Dermis blood vessel endothelial cell (primary cell): ENCODE measurements at regions not wholly inside any gene's neighbourhood (a gene's known extent, or its start where the extent isn't known, plus 50 kb on each side); places are given as distances from the start of the nearest gene placed in this dataset.
A peak's percentile ranks its signal among the peaks of the same experiment; 100 is the strongest.
"Not testable (repeated sequence)": the region's sequence is repeated elsewhere in the genome, so short reads cannot be mapped to it uniquely, and the experiment has no call there.

Experiments
- DNase-seq: peaks from one replicate; pipeline ENCODE4 v3.0.0; 2010

DNA sequence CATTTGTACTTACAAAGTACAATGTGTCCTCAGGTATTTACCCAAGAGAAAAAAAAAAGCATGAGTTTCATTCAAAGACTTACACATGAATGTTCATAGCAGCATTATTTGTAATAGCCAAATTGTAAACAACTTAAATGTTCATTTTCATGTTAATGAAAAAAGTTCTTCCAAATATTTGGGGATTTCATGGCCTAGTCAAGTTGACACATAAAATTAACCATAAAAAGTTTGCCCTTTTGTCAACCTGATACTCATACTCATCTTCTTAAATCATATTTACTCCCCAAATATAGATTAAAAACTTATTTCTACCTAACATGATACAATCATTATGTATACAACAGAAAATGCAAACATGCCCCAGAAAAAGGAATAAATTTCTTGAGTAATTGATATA is 112.5 kb upstream of the EMCN start:
- no peak for DNase-seq

DNA sequence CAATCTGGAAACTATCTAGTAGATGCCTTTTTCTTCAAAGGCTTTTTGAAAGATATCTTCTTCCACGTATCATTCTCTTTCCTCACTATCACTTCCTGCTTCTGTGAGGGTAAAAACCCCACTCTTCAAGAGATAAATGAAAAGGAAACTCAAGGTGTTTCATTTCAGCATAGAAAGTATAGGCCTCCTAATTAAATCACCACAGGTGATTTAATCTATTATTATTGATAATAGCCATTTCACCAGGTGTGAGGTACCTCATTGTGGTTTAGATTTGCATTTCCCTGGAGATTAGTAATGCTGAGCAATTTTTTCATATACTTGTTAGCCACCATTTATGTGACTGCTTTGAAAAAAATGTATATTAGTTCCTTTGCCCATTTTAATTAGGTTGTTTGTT is 92.0 kb upstream of the EMCN start:
- no peak for DNase-seq

DNA sequence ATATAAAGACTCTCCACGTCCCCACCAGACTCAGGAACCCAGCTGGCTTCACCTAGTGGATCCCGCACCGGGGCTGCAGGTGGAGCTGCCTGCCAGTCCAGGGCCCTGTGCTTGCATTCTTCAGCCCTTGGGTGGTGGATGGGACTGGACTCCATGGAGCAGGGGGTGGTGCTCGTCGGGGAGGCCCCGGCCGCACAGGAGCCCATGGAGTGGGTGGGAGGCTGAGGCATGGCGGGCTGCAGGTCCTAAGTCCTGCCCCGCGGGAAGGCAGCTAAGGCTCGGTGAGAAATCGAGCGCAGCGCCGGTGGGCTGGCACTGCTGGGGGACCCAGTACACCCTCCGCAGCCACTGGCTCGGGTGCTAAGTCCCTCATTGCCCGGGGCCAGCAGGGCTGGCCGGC is 90.8 kb upstream of the EMCN start:
- DNase-seq: not testable (repeated sequence)

DNA sequence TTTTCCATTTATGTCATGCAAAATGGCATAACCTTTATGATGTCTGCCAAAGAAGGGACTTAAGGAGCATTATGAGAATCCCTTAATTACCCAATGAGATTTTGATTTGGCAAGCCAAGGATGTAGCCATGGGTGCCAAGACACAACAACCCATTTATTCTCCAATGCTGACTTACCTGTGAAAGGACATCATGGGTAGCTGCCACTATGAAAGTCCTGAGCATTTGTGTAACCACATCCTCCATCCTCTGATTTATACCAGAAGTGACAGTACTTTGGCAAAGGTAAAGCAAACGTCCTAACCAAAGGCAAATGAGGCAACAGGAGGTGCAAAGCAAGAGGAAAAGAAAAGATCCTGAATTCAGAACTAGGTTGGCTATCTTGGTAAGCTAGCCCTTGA is 87.3 kb upstream of the EMCN start:
- no peak for DNase-seq

GRCh38 chr4:100593935-100594334 is 76.1 kb upstream of the EMCN start:
- DNase-seq: no peak

- peak; percentile 21 for DNase-seq
Measured at GRCh38 chr4:100591161-100591876, 73.5 kb upstream of the EMCN start.

GRCh38 chr4:100590325-100590724 is 72.5 kb upstream of the EMCN start:
- no peak for DNase-seq

DNA sequence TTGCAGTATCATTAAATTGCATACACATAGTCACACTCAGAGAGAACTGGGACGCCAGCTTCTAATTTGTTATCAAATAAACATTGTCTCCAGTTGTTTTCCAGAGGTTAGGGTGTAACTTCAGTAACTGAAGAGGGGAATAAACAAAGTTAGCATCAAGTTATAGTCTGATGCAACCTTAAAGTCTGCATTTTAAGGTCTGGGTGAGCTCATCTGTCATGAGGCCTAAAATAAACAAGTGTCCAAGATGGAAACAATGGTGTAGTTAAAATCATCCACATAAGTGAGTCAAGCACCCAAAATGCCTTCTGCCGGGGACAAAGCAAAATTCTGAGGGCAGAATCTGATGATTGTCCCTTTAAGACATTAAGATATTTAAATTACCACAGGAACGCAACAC is 70.3 kb upstream of the EMCN start:
- DNase-seq: no peak

- DNase-seq: no peak
Measured at GRCh38 chr4:100582146-100582545, 64.3 kb upstream of the EMCN start.

DNA sequence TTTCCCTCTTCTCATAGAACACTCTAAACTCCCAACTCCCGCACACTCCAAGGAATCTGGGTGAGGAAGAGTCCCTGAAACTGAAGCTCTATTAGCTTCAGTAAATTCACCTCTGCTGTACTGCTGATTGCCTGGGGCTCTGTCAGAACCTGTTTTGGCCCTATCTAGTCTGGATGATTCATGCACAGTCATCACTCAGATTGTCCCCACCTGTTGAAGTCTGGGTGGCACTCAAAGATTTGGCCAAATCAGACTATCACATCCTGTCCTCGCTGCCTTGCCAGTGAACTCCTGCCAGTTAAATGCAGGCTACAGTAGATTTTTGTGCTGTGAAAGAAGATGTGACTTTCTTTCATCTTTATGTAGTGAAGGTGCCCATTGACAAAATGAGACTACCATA is 63.5 kb upstream of the EMCN start:
- DNase-seq: no peak

DNA sequence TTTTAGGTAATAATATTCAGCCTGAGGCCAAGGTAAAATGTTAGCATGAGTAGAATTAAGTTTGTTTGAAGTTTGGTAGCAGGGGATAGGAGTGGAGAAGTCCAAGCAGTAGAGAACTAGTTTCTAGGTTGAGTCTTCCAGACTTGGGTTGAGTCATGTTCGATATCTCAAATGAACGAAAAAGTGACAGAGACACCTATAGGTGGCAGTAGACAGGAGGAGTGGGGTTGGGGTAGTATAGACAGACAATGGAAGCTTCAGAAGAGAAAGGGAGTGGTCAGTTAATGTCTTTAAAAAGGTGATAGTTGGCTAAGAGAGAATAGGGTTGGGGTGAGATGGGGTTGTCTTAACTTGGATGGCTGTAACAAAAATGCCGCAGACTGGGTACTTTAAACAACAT is 58.7 kb upstream of the EMCN start:
- no peak for DNase-seq

DNA sequence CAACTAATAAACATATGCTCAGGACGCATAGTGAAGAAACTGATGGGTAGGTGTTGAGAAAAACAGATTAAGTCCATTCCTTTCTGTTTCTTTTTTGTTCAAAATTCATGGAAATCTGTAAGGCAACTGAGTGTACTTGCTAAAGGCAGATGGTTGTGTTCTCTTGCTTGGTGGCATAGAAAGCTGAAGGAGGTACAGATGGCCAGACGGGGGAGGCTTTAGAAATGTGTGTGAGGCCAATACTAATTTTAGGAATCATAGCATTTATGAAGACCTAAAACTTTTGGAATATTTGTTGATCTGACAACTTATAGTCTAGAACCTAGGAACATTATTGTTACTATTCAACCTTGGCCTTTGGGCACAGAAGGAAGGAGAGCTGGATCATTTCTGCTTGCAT is 56.8 kb upstream of the EMCN start:
- no peak for DNase-seq

GRCh38 chr4:100569196-100569595 is 51.4 kb upstream of the EMCN start:
- DNase-seq: no peak
